ENCODE measurements at regions not wholly inside any gene's neighbourhood (a gene's known extent, or its start where the extent isn't known, plus 50 kb on each side); places are given as distances from the start of the nearest gene placed in this dataset.
A peak's percentile ranks its signal among the peaks of the same experiment; 100 is the strongest.
"Not testable (repeated sequence)": the region's sequence is repeated elsewhere in the genome, so short reads cannot be mapped to it uniquely, and the experiment has no call there.

DNA sequence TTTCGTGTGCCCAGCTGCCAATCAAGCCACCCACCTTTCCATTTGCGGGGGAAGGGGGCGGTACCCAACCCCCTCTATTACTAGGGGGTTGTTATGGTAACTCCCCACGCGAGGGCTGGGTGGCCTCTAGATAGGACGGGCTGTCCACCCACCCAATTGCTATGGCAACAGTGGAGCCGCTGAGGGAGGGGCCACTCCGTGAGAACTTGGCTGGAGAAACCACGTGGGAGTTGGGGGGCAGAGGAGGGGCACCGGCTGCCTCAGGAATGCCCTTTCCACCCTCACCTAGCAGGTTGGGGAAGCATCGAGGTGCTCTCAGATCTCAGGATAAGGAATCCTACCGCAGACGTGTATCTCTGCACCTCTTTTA is 220.0 kb upstream of the NOTCH2NLA start:
- not testable (repeated sequence) for FAIRE-seq; DNase-seq (ENCODE audit: low spot score in 2 of 2)

DNA sequence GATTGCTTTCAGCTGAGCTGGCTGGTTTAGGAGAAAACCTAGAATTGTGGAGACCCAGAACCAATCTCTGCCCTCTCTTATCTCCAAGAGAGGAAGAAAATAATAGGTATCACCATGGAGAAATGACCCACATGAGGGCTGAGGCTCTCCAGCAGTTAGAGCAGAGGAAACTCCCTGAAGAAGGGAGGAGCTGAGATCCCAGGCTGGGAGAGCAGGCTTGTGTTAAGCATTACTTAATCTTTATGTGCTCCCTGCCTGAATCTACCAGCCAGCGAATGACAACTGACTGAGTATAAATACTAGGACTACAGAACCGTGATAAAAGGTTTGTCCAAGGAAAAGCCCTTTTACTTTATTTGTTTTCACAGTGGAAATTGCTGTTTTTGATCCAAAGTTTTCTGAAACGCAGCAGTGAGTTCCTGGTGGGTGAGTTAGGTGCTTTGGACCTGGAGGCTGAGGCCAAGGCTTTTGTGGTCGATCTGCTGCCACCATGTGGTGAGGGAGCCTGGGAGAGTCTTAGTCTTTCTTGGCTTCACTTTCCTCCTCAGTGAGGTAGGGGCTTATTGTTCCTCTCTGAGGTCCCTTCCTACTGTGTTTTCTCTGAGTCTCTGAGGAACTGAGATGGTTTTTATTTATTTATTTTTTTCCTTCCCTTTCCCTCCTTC is 219.5 kb upstream of the NOTCH2NLA start:
- DNase-seq (ENCODE audit: low spot score in 2 of 2); FAIRE-seq: not testable (repeated sequence)

DNA sequence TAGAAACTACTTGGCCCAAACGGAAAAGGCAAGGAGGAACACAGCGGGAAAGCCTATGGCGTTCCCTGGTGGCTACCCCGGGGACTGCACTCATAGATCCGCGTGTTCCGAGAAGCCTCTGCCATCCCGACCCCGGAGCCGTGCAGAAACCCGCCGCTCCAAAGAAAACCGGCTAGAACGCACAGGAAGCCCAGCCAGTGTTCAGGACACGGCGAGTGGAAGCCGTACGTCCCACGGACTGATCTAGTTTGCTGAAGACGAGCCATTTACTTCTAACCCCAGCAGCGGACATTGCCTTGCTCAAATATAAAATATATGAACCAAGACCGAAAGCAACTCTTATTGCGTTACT is 215.0 kb upstream of the NOTCH2NLA start:
- DNase-seq (ENCODE audit: low spot score in 2 of 2); FAIRE-seq: not testable (repeated sequence)

DNA sequence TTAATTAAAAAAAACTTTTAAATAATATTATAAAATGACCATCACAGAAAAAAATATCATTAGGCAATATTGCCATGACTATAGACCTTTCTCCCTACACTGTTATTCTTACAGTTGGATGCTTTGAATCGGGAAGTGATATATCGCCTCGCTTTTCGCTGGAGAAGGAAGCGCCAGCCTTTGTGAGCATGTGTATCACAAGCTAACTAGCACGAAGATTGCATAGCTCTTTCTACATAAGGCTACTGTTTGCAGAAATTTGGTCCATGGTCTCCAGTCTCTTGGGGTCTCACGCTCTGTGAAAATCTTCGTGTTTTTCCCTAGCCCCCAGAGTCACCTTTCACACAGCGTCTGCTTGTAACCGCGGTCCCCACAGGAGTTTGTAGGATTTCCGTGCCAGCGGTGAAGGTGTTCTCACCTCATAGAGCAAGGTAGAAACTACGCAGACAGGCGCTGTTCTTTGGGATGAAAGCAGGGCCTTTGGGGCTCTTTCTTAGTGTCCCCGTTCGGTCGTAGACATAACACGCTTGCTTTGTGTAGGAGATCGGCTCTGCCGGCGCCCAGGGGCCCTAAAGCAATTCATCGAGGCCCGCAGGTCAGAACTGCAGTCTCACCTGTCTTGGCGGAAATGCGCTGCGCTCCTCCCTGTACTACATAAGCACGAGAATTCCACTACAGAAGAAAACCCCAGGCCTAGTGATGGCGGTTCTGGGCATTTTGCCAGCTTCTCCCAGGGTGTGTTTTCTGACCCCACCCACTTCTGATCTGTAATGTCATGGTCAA is 214.5 kb upstream of the NOTCH2NLA start:
- not testable (repeated sequence) for FAIRE-seq; DNase-seq (ENCODE audit: low spot score in 2 of 2)

DNA sequence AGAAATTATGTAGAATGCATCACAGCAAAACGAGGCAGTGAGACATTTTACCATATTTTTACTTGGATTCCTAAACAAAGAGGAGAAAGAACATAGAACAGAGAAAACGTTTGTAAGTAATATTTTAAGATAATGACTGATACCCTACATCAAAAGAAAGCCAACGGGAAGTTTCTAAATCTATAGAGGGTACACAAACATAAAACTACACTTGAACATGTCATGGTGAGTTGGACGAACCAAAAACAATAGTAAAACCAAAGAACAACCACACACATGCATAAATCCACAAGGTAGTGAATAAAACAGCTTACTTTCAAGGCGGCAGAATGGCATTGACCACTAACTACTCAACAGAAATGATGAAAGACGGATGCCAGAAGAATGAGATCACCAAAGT is 209.7 kb upstream of the NOTCH2NLA start:
- DNase-seq (ENCODE audit: low spot score in 2 of 2); FAIRE-seq: not testable (repeated sequence)

DNA sequence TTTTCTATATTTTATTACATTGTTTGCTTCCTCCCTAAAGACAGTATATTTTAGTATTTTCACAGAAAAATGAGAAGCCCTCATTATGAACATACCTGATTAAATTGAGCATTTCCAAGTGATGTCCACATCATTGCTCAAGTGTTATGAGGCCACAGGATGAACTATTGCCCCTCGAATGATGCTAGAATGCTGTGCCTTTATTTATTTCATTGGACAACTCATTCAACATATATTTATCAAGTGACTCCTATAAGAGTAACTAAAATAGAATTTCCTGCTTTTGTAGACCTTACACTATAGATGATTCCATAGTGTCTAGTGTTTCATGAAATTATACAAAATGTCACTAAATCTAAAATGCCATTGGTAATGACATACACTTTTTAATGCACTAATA is 187.8 kb upstream of the NOTCH2NLA start:
- not testable (repeated sequence) for DNase-seq (ENCODE audit: low spot score in 2 of 2); FAIRE-seq

DNA sequence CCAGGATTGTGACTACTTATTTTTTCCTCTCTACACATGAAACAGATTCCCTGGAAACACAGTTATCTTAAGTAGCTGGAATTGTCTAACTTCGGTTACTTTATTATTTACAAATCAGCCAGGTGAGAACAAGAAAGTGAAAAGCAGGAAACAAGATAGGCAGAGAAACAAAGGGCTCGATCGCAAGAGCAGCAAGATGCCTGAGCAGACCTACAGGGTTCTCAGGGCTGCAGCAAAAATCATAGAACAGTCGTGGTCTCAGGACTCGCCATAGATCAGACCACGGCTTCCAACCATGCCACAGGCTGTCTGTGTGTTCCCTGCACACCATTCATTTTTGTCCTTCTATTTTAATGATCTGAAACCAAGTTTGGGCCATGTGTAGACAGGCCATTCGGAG is 186.2 kb upstream of the NOTCH2NLA start:
- not testable (repeated sequence) for DNase-seq (ENCODE audit: low spot score in 2 of 2); FAIRE-seq

DNA sequence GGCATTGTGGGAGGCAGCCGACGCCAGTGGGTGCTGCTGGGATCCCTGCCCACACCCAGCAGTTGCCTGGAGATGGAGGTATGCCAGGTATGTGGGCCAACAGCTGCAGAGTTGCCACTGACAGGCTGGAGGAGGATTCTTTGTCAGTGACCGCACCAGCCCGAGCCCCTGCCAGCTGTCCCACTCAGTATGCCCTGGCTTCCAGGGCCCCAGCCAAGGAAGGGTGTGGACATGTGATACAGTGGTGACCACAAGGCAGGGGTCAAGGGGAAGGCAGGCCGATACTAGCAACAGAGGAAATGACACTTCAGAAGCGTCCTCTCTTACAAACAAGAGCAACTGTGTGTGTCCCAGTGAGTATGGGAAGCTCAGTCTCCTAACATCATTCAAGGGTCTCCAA is 185.1 kb upstream of the NOTCH2NLA start:
- FAIRE-seq; DNase-seq (ENCODE audit: low spot score in 2 of 2): not testable (repeated sequence)

DNA sequence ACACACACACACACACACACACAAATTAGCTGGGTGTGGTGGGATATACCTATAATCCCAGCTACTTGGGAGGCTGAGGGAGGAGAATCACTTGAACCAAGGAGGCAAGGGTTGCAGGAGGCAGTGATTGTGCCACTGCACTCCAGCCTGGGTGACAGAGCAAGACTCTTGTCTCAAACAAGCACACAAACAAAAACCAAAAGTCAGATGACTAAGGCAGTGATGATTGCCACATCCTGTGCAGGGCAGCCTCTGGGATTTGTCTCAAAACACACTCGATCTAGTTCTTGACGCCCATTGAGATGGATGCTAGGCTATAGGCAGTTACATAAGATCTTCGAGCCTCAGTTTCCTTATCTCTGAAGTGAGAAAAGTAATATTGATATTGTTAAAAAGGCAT is 183.1 kb upstream of the NOTCH2NLA start:
- FAIRE-seq; DNase-seq (ENCODE audit: low spot score in 2 of 2): not testable (repeated sequence)

DNA sequence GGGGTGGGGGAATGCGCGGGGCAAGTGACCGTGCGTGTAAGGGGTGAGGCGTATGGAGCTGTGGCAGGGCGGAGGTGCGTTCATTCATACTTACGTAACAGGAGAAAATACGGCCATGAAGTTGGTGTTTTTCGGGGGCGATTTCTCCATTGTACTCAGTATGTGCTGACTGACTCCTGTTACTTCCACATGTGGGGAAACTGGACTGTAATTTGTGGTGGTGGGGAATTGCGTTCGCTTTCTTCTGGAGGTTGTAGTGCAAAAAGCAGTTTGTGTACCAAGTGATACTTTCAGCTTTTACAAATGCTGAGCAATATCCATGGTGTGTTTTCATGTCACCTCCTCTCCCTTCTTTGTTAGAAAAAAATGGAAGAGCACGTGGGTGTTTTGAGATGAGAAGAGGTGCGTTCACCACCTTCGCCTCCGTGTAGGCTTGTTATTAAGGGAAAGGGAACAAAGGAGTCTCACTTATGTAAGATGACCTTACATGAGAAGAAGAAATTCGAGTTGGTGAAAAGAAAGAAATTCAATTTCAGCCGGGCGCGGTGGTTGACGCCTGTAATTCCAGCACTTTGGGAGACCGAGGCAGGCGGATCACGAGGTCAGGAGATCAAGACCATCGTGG is 181.1 kb upstream of the NOTCH2NLA start:
- FAIRE-seq, result not testable (repeated sequence)

DNA sequence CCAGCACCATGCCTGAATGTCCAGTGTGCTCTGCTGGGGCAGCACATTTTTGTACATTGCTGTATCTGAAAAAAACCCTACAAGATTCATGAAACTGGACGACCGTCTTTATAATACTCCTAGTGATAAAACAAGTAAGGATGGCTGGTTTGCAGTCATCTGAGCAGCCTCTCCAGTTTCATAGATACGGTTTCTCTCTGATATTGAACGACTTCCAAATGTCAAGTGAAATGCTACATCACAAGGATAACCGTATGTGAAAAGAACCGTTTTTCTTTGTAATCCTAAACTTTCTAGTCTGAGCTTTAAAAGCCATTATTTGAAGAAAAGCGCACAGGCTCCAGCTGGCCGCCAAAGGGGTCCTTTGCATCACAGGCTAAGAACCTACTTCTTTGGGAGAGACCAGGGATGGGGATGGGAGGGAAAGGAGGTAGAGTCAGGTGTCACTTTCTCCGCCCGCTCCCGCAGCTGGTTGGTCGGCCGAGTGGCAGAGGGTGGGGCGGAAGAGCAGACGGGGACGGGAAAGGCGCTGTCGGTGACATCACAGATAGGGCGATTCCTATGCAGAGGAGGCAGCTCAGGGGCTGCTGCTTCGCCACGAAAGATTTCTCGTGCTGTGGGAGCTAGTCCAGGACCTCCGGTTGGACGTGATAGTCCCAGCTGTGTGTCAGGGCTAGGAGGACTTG is 180.4 kb upstream of the NOTCH2NLA start:
- DNase-seq (ENCODE audit: low spot score in 2 of 2); FAIRE-seq: not testable (repeated sequence)

More for the DNA sequence above, 181.1 kb upstream of the NOTCH2NLA start:
- peak; percentile 0 to 1 for DNase-seq (ENCODE audit: low spot score in 2 of 2)

DNA sequence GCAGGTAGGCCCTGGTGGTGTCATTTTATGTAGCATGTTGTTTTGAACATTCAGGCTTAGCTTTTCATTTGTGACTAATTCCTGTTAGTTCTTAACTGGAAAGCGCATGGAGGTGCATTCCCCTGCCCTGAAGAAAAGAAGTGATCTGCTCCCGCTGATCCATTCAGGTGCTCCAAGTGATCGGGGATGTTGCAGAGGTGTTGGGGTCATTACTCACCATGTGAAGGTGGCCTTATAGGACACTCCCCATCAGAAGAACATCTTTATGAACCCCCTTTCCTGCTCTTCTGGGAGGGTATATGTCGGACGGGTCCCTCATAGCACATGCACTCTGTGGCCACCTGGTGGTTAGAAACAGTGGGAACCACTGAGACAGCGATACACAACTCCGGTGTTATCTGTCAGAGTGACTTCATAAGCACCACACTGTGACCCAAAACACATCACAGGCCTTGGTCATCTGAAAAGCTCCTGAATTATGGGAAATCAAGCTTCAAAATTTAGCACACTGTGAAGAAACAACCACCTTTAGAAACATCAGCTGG is 172.5 kb upstream of the NOTCH2NLA start:
- DNase-seq (ENCODE audit: low spot score in 2 of 2), result not testable (repeated sequence)

DNA sequence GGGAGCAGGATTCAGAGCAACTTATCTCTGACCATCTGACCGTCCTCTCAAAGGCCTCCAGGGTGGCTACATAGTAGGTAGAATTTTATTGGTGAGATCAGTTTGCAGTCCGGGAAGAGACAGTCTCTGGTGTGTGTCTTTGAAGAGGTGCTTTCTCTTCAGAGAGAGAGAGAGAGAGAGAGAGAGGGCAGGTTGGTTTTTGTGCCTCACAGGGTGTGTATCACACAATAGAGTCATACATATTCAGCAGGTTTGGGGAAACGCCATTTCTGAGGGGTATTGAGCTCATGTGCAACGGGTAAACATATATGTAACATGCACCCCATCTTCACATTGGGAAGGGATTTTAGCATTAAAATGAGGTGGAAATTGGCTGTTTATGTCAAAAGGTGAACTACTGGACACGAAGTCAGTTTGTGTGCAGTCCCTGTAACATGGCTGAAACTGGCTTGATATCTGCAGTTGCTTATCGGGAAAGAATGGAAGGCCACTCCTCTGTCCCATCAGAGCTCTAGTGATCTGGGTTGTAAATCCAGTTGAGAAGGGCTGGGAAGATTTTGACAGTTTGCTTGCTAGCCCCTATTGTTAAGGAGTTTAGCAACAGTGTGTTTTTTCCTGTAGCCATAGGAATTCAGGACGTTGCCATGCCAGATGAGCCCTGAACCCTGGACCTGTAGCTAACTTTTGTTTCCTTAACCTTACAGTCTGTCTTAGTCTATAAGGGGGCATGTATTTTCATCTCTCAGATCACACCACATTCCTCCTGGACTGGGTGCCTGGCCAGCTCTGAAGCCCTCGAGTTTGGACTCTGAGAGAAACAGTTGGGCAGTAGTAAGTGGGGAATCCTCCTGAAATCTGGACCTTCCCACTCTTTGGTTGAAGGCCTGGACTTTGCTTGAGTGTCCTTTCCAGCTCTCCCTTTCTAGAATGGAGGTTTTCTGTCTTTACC is 171.6 kb upstream of the NOTCH2NLA start:
- DNase-seq (ENCODE audit: low spot score in 2 of 2); FAIRE-seq: not testable (repeated sequence)

More for the DNA sequence above, 172.5 kb upstream of the NOTCH2NLA start:
- FAIRE-seq, result not testable (repeated sequence)

DNA sequence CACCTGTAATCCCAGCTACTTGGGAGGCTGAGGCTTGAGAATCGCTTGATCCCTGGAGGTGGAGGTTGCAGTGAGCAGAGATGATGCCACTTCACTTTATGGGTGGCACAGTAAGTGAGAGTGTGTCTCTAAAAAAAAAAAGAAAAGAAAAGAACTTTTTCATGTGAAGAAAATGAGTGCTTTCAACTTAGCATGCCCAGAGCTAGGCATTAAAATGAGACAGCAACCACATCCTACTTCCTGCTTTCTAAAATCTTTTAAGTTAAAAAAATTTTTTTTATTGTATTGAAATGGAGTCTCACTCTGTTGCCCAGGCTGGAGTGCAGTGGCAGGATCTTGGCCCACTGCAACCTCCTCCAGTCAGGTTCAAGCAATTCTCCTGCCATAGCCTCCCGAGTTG is 170.4 kb upstream of the NOTCH2NLA start:
- not testable (repeated sequence) for DNase-seq (ENCODE audit: low spot score in 2 of 2); FAIRE-seq

DNA sequence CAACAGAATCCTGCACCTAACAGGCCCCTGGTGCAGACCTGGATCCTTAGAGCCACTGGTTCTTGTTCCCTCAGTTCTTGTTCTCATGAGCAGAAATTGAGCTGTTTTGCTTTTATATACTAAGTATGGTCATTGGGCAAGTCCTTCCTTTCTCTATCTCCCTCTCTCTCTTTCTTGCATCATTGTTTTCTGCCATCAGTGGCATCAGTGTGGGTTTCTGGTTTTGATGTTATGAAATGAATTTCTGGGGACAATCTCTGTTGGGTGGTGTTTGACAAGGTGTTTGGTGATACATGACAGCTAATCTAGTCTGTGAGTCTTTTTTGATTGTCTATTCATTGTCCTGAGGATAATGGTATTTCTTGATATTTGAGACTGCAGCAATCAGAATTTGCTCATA is 168.0 kb upstream of the NOTCH2NLA start:
- not testable (repeated sequence) for FAIRE-seq; DNase-seq (ENCODE audit: low spot score in 2 of 2)

DNA sequence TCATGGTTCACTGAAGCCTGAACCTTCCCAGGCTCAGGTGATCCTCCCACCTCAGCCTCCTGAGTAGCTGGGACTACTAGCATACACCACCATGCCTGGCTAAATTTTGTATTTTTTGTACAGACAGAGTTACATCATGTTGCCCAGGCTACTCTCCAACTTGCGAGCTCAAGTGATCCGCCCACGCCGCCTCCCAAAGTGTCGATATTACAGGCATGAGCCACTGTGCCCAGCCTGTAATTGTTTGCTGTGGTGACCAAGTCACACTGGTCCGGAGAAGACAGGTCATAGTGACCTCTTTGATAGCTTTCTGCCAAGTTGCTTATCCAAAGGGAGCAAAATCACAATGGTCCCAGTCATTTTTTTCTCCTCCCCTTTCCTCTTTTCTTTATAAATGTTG is 167.4 kb upstream of the NOTCH2NLA start:
- not testable (repeated sequence) for FAIRE-seq; DNase-seq (ENCODE audit: low spot score in 2 of 2)

DNA sequence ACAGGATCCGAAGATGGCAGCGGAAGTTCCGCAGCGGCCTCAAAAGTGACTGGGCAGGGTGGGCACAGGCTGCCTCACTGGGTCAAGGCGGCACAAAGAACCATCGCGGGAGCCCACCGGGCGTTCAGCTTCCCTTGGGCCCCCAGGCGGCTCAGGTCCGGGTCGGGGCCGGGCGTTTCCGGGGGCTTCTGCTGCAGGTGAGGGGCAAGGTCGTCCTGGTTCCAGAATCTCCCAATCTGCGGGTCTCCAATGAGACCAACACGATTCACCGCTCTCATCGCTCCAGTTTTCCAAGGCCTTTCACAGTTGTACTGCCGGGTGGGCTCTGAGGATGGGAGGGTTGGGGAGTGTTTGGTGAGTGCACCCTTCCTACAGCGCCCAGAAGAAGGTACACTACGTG is 165.0 kb upstream of the NOTCH2NLA start:
- DNase-seq (ENCODE audit: low spot score in 2 of 2); FAIRE-seq: not testable (repeated sequence)

DNA sequence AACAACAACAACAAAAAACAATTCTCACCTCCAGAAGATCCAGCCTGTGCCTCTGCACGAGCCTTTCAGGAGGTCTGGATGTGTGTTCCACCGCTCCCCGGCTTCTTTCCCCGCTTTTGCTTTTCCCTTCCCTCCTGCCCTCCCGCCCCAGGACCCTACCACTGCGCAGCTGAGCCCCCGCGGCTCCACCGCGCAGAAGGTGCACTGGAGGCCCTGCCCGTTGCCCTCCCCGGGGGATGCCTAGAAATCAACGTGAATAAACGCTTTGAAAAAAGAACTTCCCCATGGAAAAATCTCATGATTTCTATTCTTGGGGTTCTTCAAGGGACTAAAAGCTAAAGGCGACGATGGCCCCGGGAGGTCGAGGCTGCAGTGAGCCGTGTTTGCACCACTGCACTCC is 164.3 kb upstream of the NOTCH2NLA start:
- FAIRE-seq; DNase-seq (ENCODE audit: low spot score in 2 of 2): not testable (repeated sequence)

DNA sequence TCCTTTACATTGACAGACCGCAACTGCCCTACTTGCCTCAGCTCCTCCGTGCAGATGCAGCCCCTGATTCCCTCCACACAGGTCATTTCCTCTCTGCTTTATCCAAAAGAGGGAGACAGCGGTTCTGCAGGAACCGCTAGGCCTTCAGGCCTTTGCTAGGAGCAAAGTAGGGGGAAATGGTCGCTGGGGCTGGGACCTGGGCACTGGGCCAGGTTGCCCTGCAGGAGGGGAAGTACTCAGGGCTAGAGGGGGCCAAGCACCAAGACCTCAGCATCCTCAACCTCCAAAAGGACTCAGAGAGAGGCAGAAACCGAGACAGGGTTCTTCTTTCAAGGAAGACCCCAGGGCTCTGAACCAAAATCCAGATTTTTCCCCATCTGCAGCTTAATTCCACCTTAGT is 160.4 kb upstream of the NOTCH2NLA start:
- FAIRE-seq; DNase-seq (ENCODE audit: low spot score in 2 of 2): not testable (repeated sequence)

Data from frontal cortex (tissue), 3 donors.